ENCODE measurements at regions not wholly inside any gene's neighbourhood (a gene's known extent, or its start where the extent isn't known, plus 50 kb on each side); places are given as distances from the start of the nearest gene placed in this dataset.
"Not testable (repeated sequence)": the region's sequence is repeated elsewhere in the genome, so short reads cannot be mapped to it uniquely, and the experiment has no call there.

DNA sequence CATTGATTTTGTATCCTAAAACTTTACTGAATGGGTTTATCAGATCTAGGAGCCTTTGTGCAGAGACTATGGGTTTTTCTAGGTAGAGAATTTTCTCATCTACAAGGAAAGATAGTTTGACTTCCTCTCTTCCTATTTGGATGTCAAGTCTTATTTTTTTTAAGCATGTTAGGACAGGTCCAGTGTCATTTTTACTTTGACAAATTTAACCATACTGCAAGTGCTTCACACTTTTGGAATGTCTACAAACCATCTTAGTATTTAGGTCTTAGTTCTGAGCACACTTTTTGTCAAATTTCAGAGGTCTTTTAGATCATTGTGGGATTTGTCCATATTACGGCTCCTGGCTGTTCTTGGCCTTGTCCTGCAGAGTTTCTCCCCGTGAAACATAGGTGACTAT is 715.2 kb upstream of the RAG2 start:
- Histone ChIP-seq H3K36me3 (no peaks in the 10 kb centered on the region), H3K27me3 (ENCODE audit: insufficient read depth, low read depth, severe bottlenecking) (no peaks in the 10 kb centered on the region), H3K27ac (no peak overlapping the region), H3K4me3 (ENCODE audit: low read depth, low read length) (no peak overlapping the region), H3K9me3 (ENCODE audit: severe bottlenecking) (no peaks in the 10 kb centered on the region)
- DNase-seq = no peak
- TF ChIP-seq, protein P1, sequence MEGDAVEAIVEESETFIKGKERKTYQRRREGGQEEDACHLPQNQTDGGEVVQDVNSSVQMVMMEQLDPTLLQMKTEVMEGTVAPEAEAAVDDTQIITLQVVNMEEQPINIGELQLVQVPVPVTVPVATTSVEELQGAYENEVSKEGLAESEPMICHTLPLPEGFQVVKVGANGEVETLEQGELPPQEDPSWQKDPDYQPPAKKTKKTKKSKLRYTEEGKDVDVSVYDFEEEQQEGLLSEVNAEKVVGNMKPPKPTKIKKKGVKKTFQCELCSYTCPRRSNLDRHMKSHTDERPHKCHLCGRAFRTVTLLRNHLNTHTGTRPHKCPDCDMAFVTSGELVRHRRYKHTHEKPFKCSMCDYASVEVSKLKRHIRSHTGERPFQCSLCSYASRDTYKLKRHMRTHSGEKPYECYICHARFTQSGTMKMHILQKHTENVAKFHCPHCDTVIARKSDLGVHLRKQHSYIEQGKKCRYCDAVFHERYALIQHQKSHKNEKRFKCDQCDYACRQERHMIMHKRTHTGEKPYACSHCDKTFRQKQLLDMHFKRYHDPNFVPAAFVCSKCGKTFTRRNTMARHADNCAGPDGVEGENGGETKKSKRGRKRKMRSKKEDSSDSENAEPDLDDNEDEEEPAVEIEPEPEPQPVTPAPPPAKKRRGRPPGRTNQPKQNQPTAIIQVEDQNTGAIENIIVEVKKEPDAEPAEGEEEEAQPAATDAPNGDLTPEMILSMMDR (IDR thresholded peaks at IDR 0.05; ENCODE audit: low read depth, low read length) = no peak

DNA sequence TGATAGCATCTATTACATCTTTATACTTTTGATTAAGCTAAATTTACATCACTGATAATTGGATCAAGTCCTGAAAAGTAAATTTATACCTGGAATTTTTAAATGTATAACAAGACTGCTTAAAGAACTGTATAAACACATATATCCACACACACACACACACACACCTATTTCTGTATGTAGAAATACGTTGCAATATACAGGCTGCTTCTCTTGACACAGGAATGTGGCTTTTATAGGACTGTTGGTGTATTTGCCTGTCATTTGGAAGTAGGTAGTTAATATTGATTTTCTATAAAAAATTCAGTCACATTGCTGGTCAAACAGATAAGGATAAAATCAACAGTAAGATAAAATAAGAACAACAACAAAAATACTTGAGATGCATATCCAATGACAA is 708.5 kb upstream of the RAG2 start:
- H3K9me3 ChIP-seq (ENCODE audit: severe bottlenecking) = no peaks in the 10 kb centered on the region
- no peak overlapping the region for H3K4me3 ChIP-seq (ENCODE audit: low read depth, low read length)
- TF ChIP-seq, protein P1 (IDR thresholded peaks at IDR 0.05; ENCODE audit: low read depth, low read length) = no peak
- no peaks in the 10 kb centered on the region for H3K27me3 ChIP-seq (ENCODE audit: insufficient read depth, low read depth, severe bottlenecking)
- no peak overlapping the region for H3K27ac ChIP-seq
- H3K36me3 ChIP-seq = no peaks in the 10 kb centered on the region
- DNase-seq = no peak

DNA sequence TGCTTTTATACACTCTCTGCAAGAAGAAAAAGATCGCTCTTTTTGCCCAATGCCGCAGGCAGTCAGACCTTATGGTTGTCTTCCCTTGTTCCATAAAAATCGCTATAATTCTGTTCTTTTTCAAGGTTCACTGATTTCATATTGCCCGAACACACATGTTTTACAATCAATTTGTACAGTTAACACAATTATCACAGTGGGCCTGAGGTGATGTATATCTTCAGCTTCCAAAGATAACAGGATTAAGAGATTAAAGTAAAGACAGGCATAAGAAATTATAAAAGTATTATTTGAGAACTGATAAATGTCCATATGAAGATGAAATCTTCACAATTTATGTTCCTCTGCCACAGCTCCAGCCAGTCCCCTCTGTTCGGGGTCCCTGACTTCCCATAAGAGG is 703.4 kb upstream of the RAG2 start:
- H3K27me3 ChIP-seq (ENCODE audit: insufficient read depth, low read depth, severe bottlenecking); DNase-seq; H3K9me3 ChIP-seq (ENCODE audit: severe bottlenecking); H3K36me3 ChIP-seq; H3K27ac ChIP-seq; H3K4me3 ChIP-seq (ENCODE audit: low read depth, low read length): not testable (repeated sequence)

DNA sequence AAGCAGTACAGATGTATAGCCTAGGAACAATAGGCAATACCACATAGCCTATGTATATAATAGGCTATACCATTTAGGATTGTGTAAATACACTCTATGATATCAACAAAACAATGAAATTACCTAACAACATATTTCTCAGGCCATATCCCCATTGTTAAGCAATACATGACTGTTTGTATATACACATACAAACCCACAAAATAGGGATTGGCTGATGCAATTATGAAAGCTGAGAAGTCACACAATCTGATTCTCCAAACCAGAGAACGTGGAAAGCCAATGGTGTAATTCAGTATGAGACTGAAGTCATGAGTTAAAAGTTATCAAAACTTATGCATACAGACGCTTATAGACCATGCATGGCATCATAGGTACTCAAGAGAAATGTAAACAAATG is 700.1 kb upstream of the RAG2 start:
- Histone ChIP-seq H3K4me3 (ENCODE audit: low read depth, low read length) (no peak overlapping the region), H3K36me3 (no peaks in the 10 kb centered on the region), H3K9me3 (ENCODE audit: severe bottlenecking) (no peaks in the 10 kb centered on the region), H3K27me3 (ENCODE audit: insufficient read depth, low read depth, severe bottlenecking) (no peaks in the 10 kb centered on the region), H3K27ac (no peak overlapping the region)
- TF ChIP-seq, protein P1 (IDR thresholded peaks at IDR 0.05; ENCODE audit: low read depth, low read length) = no peak
- no peak for DNase-seq

DNA sequence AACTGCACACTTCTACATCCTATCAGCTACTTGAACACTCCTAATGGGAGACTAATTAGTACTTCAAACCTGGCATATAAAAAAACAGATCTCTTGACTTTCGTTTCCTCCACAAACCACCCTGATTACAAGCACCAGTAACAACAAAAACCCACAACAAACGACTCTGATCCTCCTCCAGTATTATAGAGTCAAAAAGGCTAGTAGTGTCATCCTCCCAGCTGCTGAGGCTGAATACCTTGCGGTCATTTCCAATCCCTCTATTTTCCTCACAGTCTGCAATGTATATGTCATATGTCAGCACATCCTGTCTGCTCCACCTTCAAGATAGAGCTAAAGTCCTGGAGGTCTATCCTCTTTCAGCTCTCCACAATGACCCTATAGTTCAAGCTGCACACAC is 688.9 kb upstream of the RAG2 start:
- H3K4me3 ChIP-seq (ENCODE audit: low read depth, low read length) = no peak overlapping the region
- H3K36me3 ChIP-seq = no peaks in the 10 kb centered on the region
- H3K9me3 ChIP-seq (ENCODE audit: severe bottlenecking) = no peaks in the 10 kb centered on the region
- no peak overlapping the region for H3K27ac ChIP-seq
- no peak for DNase-seq
- TF ChIP-seq, protein P1 (IDR thresholded peaks at IDR 0.05; ENCODE audit: low read depth, low read length) = no peak
- H3K27me3 ChIP-seq (ENCODE audit: insufficient read depth, low read depth, severe bottlenecking) = no peaks in the 10 kb centered on the region

DNA sequence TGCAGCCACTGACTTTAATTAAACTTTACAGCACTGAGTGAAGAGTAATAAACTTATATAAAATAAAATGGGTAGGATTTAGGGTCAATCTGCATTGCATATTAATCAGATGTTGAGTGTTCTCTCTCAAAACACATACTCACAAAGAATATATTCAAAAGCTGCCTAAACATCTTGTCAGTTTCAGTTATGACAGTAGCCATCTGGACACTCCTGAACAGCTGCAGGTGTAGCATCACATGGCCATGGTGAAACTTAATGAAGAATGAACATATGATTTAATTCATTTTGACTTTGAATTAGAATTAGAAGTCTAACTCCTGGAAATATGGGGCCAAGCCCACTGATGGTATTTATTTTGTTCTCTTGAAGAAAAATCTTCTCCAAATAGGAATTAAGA is 684.3 kb upstream of the RAG2 start:
- TF ChIP-seq, protein P1 (IDR thresholded peaks at IDR 0.05; ENCODE audit: low read depth, low read length) = no peak
- Histone ChIP-seq H3K4me3 (ENCODE audit: low read depth, low read length) (no peak overlapping the region), H3K36me3 (no peaks in the 10 kb centered on the region), H3K27me3 (ENCODE audit: insufficient read depth, low read depth, severe bottlenecking) (no peaks in the 10 kb centered on the region), H3K9me3 (ENCODE audit: severe bottlenecking) (no peaks in the 10 kb centered on the region), H3K27ac (no peak overlapping the region)
- DNase-seq = no peak
